Left lobe of liver (tissue), 2 donors: ENCODE measurements at regions not wholly inside any gene's neighbourhood (a gene's known extent, or its start where the extent isn't known, plus 50 kb on each side); places are given as distances from the start of the nearest gene placed in this dataset.

Experiments used
- ATAC-seq: fragments of 200-7000 bp; cut with Tn5 transposase; one replicate; pipeline ENCODE4 v1.9.1; 2020; ENCODE audit warnings: mild to moderate bottlenecking, moderate library complexity
- DNase-seq: peaks from one replicate; pipeline ENCODE4 v3.0.0-alpha.2; 2020; ENCODE audit warnings: low spot score
- donor health status: DM: no; HTN: no; CAD: no; lungs with moderate emphysema.
- donor health status: DM: no; HTN: yes; CAD: no.

DNA sequence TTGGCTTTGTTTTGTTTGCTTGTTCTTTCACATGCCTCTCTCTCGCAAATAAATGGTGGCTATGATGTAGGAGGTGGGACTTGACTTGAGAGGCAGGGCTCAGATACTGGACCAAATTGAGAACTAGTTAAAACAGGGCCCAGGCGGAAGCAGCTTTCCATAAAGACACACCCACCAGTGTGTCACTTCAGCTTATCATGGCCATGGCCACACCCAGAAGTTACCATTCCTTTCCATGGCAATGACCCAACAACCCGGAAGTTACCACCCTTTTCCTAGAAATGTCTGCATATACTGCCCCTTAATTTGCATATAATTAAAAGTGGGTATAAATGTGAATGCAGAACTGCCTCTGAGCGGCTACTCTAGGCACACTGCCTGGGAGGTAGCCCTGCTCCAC is 62.6 kb upstream of the CNTN4 start:
- no peak for ATAC-seq
- DNase-seq: no peak

DNA sequence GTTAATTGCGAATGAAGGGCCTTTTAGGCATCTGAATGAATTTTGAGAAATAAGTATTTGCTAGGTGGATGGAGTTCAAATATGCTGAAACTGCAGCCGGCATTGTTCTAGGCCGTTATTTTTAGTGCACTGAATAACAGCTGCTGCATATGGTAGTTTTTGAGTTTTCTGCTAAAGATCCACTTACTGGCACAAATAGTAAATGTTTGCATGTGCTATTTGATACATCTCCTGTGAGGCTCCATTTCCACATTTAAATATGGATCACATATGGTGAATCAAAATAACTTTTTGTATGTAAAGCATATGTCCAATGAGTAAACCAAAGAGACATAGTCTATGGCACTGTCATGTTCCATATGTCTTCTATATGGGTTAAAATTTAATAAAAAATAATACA is 56.7 kb upstream of the CNTN4 start:
- DNase-seq: no peak
- ATAC-seq: no peak
